Endothelial cell of umbilical vein (primary cell): ENCODE measurements at regions not wholly inside any gene's neighbourhood (a gene's known extent, or its start where the extent isn't known, plus 50 kb on each side); places are given as distances from the start of the nearest gene placed in this dataset.

Experiments used
- BruUV-seq: library from RNA; stranded (reverse); fragments of 400-500 nt; replicated peaks from 2 replicates; lab custom pipeline; 2021; lab: Mats Ljungman, UMichigan
- CTCF ChIA-PET: fragments of 300-600, 350-600 bp; sonication (Branson Sonifier 250); formaldehyde crosslinking; loops from one replicate; lab custom pipeline; 2021; ENCODE audit warnings: antibody characterized with exemption, inconsistent platforms; lab: Charles Lee
- POLR2A ChIA-PET: fragments of 300-600, 350-600 bp; sonication (Branson Sonifier 250); formaldehyde crosslinking; loops from one replicate; lab custom pipeline; 2021; ENCODE audit warnings: antibody characterized with exemption, inconsistent platforms; lab: Charles Lee
- DNase-seq: peaks from one replicate; pipeline ENCODE4 v3.0.0-alpha.2; 2011; ENCODE audit warnings: low read depth, low spot score
- FAIRE-seq: peaks from 2 replicates; lab custom pipeline; 2011; peaks lifted over from hg19 to GRCh38; lab: Jason Lieb, UNC
- H2AFZ ChIP-seq: 2 replicates; pipeline ENCODE4 v1.6.0; 2012; ENCODE audit warnings: low read depth, low read length, control low read depth, inconsistent platforms
- H3K27ac ChIP-seq: 2 replicates; pipeline ENCODE4 v1.5.1; 2011; ENCODE audit warnings: low read depth, mild to moderate bottlenecking, control low read depth, low read length, moderate library complexity; ENCODE audit not compliant: insufficient read depth
- H3K27me3 ChIP-seq, 2 experiments: 2 replicates each; pipeline versions ENCODE4 v1.6.0 to v1.6.1; 2011; ENCODE audit warnings: low read length in 2 of 2, mixed read lengths in 1 of 2; ENCODE audit not compliant: control insufficient read depth in 2 of 2, insufficient read depth in 2 of 2
- H3K36me3 ChIP-seq, 2 experiments: 2 replicates in 1 of 2; 3 replicates in 1 of 2; pipeline ENCODE4 v1.5.1; 2011; ENCODE audit warnings: low read length in 2 of 2, mild to moderate bottlenecking in 1 of 2, moderate library complexity in 1 of 2; ENCODE audit not compliant: control insufficient read depth in 2 of 2, insufficient read depth in 2 of 2; ENCODE audit errors: extremely low read depth in 1 of 2
- H3K4me1 ChIP-seq: 3 replicates; pipeline ENCODE4 v1.5.1; 2011; ENCODE audit warnings: mild to moderate bottlenecking, low read length; ENCODE audit not compliant: control insufficient read depth, insufficient read depth; ENCODE audit errors: extremely low read depth
- H3K4me2 ChIP-seq: 2 replicates; pipeline ENCODE4 v1.6.1; 2011; ENCODE audit warnings: low read length, control low read depth, mixed read lengths; ENCODE audit not compliant: insufficient read depth
- H3K4me3 ChIP-seq, 3 experiments: fragments of 200-600 bp in 1 of 3; sonication (generic), shearing (Covaris generic) in 1 of 3; replicated peaks in 1 of 3; 2 replicates each; pipeline ENCODE4 v1.5.1; 2011 to 2016; ENCODE audit warnings: control low read depth in 3 of 3, low read length in 3 of 3, mild to moderate bottlenecking in 2 of 3, inconsistent platforms in 1 of 3, low read depth in 1 of 3, moderate library complexity in 1 of 3; ENCODE audit not compliant: insufficient read depth in 1 of 3
- H3K79me2 ChIP-seq: 2 replicates; pipeline ENCODE4 v1.6.0; 2012; ENCODE audit warnings: low read length, inconsistent platforms; ENCODE audit not compliant: control insufficient read depth, insufficient read depth
- H3K9ac ChIP-seq: replicated peaks from 2 replicates; pipeline ENCODE3; 2011; ENCODE audit warnings: low read length, control low read depth; ENCODE audit not compliant: insufficient read depth; ENCODE audit errors: extremely low read depth
- H3K9me1 ChIP-seq: replicated peaks from 3 replicates; pipeline ENCODE4 v1.6.0; 2011; ENCODE audit warnings: mild to moderate bottlenecking, low read length; ENCODE audit not compliant: control insufficient read depth, insufficient read depth; ENCODE audit errors: extremely low read depth
- H3K9me3 ChIP-seq: replicated peaks from 2 replicates; pipeline ENCODE4 v1.5.1; 2012; ENCODE audit warnings: low read length, inconsistent platforms; ENCODE audit not compliant: control insufficient read depth, insufficient read depth
- H4K20me1 ChIP-seq: replicated peaks from 2 replicates; pipeline ENCODE3; 2011; ENCODE audit warnings: mild to moderate bottlenecking, low read length; ENCODE audit not compliant: control insufficient read depth, insufficient read depth; ENCODE audit errors: extremely low read depth
- EZH2 ChIP-seq: IDR thresholded peaks from 2 replicates; pipeline ENCODE4 v1.6.1; 2012; ENCODE audit warnings: borderline replicate concordance, low read depth, mild to moderate bottlenecking, moderate library complexity, low read length, inconsistent platforms; ENCODE audit not compliant: severe bottlenecking
- JUN ChIP-seq: IDR thresholded peaks from 2 replicates; pipeline ENCODE4 v1.6.1; 2011; ENCODE audit warnings: borderline replicate concordance, low read depth; ENCODE audit not compliant: insufficient read length, insufficient read depth
- MYC ChIP-seq: IDR thresholded peaks from one replicate; pipeline ENCODE4 v1.6.1; 2011; ENCODE audit warnings: mild to moderate bottlenecking, low read depth, low read length
- POLR2A ChIP-seq: IDR thresholded peaks from 2 replicates; pipeline ENCODE4 v1.6.1; 2012; ENCODE audit warnings: low read depth, mild to moderate bottlenecking, control low read depth, low read length
- POLR2AphosphoS5 ChIP-seq: IDR thresholded peaks from 2 replicates; pipeline ENCODE4 v1.6.1; 2012; ENCODE audit warnings: low read depth, mild to moderate bottlenecking, control low read depth, low read length, moderate library complexity; ENCODE audit not compliant: insufficient read depth
- dilution Hi-C: fragments of 300-500 bp; cut with MboI; formaldehyde crosslinking; loops from one replicate; pipeline ENCODE4 v1.15.0; 2019; ENCODE audit warnings: low sequenced_read_pairs; ENCODE audit not compliant: extremely low pct_ligation_motif_present
- intact Hi-C: fragments of 100-400 bp; cut with micrococcal nuclease; formaldehyde crosslinking; loops from one replicate; pipeline ENCODE4 v1.10.0; 2022
- TF ChIP-seq, protein P1 (sequence below), 2 donors: IDR thresholded peaks; 1 replicate in 1 of 2; 2 replicates in 1 of 2; pipeline ENCODE4 v1.5.1; 2011; ENCODE audit warnings: low read length in 2 of 2, mild to moderate bottlenecking in 2 of 2, moderate library complexity in 2 of 2, control low read depth in 1 of 2, inconsistent platforms in 1 of 2, low read depth in 1 of 2; ENCODE audit not compliant: insufficient read depth in 1 of 2; ENCODE audit errors: extremely low read depth in 1 of 2
- TF ChIP-seq, protein P2 (sequence below): IDR thresholded peaks from 2 replicates; pipeline ENCODE4 v1.6.1; 2011; ENCODE audit not compliant: insufficient read depth, insufficient read length

DNA sequence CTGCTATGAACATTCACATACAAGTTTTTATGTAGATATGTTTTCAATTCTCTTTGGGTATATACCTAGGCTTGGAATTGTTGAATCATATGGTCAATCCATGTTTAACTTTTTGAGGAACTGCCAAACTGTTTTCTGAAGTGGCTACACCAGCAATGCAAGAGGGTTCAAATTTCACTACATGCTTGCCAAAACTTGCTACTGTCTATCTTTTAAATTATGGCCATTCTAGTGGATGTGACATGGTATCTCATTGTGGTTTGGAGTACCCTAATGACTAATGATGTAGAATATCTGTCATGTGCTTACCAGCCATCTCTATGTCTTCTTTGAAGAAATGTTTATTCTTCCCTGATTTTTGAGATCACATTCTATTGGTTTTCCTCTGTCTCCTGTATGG, 860.3 kb downstream of the DIAPH3 start:
- CTCF ChIA-PET = no interaction called here
- no peak for FAIRE-seq
- no peaks in the 10 kb centered on the region for H3K27me3 ChIP-seq
- no peaks in the 10 kb centered on the region for H3K9me1 ChIP-seq
- no peaks in the 10 kb centered on the region for H3K9me3 ChIP-seq
- BruUV-seq = no TSS peak
- POLR2A ChIA-PET = no interaction called here
- H3K4me3 ChIP-seq = no peak overlapping the region
- no peaks in the 10 kb centered on the region for H3K4me1 ChIP-seq
- no peak for DNase-seq
- no peak overlapping the region for H3K4me2 ChIP-seq
- no peaks in the 10 kb centered on the region for H3K79me2 ChIP-seq
- H3K9ac ChIP-seq = no peak overlapping the region
- dilution Hi-C loops (no loop called here), intact Hi-C loops (no loop called here)
- no peaks in the 10 kb centered on the region for H4K20me1 ChIP-seq
- no peak overlapping the region for H2AFZ ChIP-seq
- TF ChIP-seq JUN (no peak), POLR2AphosphoS5 (no peak), POLR2A (no peak), MYC (no peak), EZH2 (no peak)
- TF ChIP-seq, protein P1, sequence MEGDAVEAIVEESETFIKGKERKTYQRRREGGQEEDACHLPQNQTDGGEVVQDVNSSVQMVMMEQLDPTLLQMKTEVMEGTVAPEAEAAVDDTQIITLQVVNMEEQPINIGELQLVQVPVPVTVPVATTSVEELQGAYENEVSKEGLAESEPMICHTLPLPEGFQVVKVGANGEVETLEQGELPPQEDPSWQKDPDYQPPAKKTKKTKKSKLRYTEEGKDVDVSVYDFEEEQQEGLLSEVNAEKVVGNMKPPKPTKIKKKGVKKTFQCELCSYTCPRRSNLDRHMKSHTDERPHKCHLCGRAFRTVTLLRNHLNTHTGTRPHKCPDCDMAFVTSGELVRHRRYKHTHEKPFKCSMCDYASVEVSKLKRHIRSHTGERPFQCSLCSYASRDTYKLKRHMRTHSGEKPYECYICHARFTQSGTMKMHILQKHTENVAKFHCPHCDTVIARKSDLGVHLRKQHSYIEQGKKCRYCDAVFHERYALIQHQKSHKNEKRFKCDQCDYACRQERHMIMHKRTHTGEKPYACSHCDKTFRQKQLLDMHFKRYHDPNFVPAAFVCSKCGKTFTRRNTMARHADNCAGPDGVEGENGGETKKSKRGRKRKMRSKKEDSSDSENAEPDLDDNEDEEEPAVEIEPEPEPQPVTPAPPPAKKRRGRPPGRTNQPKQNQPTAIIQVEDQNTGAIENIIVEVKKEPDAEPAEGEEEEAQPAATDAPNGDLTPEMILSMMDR (IDR thresholded peaks at IDR 0.05; ENCODE audit: extremely low read depth in 1 of 2, insufficient read depth in 1 of 2, low read depth in 1 of 2, low read length in 2 of 2) = no peak
- TF ChIP-seq, protein P2, sequence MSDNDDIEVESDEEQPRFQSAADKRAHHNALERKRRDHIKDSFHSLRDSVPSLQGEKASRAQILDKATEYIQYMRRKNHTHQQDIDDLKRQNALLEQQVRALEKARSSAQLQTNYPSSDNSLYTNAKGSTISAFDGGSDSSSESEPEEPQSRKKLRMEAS = no peak
- no peak overlapping the region for H3K27ac ChIP-seq
- no peaks in the 10 kb centered on the region for H3K36me3 ChIP-seq
